MM.1S (cell line): ENCODE measurements at regions not wholly inside any gene's neighbourhood (a gene's known extent, or its start where the extent isn't known, plus 50 kb on each side); places are given as distances from the start of the nearest gene placed in this dataset.

ENCODE experiments used
- DNase-seq: peaks from one replicate; pipeline ENCODE4 v3.0.0-alpha.2; 2015
- H2AFZ ChIP-seq: fragments of 300-600 bp; sonication (generic); 2 replicates; pipeline ENCODE4 v1.6.0; 2016; ENCODE audit warnings: antibody characterized with exemption, low read length
- H3F3A ChIP-seq: fragments of 300-600 bp; sonication (generic); 2 replicates; pipeline ENCODE4 v1.6.1; 2016; ENCODE audit warnings: mild to moderate bottlenecking, antibody characterized with exemption, low read length, moderate library complexity, mixed read lengths; ENCODE audit not compliant: insufficient read depth
- H3K27ac ChIP-seq: fragments of 300-600 bp; sonication (generic); 2 replicates; pipeline ENCODE4 v1.5.1; 2016; ENCODE audit warnings: mild to moderate bottlenecking, low read length
- H3K27me3 ChIP-seq: fragments of 300-600 bp; sonication (generic); replicated peaks from 2 replicates; pipeline ENCODE4 v1.6.0; 2016; ENCODE audit warnings: low read length; ENCODE audit not compliant: insufficient read depth
- H3K36me3 ChIP-seq: fragments of 300-600 bp; sonication (generic); replicated peaks from 2 replicates; pipeline ENCODE4 v1.6.1; 2016; ENCODE audit warnings: mild to moderate bottlenecking, low read length, mixed read lengths; ENCODE audit not compliant: insufficient read depth
- H3K4me1 ChIP-seq: fragments of 300-600 bp; sonication (generic); 2 replicates; pipeline ENCODE4 v1.6.1; 2016; ENCODE audit warnings: low read length, mixed read lengths
- H3K4me2 ChIP-seq: fragments of 300-600 bp; sonication (generic); 2 replicates; pipeline ENCODE4 v1.6.0; 2016; ENCODE audit warnings: low read depth, low read length
- H3K4me3 ChIP-seq: fragments of 300-600 bp; sonication (generic); 2 replicates; pipeline ENCODE4 v1.5.1; 2016; ENCODE audit warnings: low read length, mixed read lengths
- H3K79me2 ChIP-seq: fragments of 300-600 bp; sonication (generic); 2 replicates; pipeline ENCODE4 v1.6.1; 2016; ENCODE audit warnings: mixed run types, low read length, mixed read lengths
- H3K9ac ChIP-seq: fragments of 300-600 bp; sonication (generic); 2 replicates; pipeline ENCODE4 v1.6.1; 2016; ENCODE audit warnings: low read length, mixed read lengths
- H3K9me2 ChIP-seq: fragments of 300-600 bp; sonication (generic); replicated peaks from 2 replicates; pipeline ENCODE4 v1.6.1; 2016; ENCODE audit warnings: mild to moderate bottlenecking, low read length, mixed read lengths; ENCODE audit not compliant: insufficient read depth
- H3K9me3 ChIP-seq: fragments of 300-600 bp; sonication (generic); replicated peaks from 2 replicates; pipeline ENCODE4 v1.6.1; 2016; ENCODE audit warnings: mild to moderate bottlenecking, low read length, mixed read lengths; ENCODE audit not compliant: insufficient read depth
- H4K20me1 ChIP-seq: fragments of 300-600 bp; sonication (generic); 2 replicates; pipeline ENCODE4 v1.6.1; 2016; ENCODE audit warnings: mild to moderate bottlenecking, low read length, moderate library complexity, mixed read lengths; ENCODE audit not compliant: insufficient read depth
- EZH2 ChIP-seq: fragments of 300-600 bp; sonication (generic); optimal IDR thresholded peaks from 2 replicates; pipeline ENCODE3; 2017; ENCODE audit warnings: low read depth, mild to moderate bottlenecking, antibody characterized with exemption, low read length, mixed read lengths
- EZH2phosphoT487 ChIP-seq: fragments of 300-600 bp; sonication (generic); IDR thresholded peaks from 2 replicates; pipeline ENCODE4 v1.6.1; 2018; ENCODE audit warnings: antibody characterized with exemption, low read length
- TF ChIP-seq, protein P1 (sequence below): fragments of 300-600 bp; sonication (generic); IDR thresholded peaks from 2 replicates; pipeline ENCODE4 v1.5.1; 2016; ENCODE audit warnings: antibody characterized with exemption, low read length, mixed read lengths

DNA sequence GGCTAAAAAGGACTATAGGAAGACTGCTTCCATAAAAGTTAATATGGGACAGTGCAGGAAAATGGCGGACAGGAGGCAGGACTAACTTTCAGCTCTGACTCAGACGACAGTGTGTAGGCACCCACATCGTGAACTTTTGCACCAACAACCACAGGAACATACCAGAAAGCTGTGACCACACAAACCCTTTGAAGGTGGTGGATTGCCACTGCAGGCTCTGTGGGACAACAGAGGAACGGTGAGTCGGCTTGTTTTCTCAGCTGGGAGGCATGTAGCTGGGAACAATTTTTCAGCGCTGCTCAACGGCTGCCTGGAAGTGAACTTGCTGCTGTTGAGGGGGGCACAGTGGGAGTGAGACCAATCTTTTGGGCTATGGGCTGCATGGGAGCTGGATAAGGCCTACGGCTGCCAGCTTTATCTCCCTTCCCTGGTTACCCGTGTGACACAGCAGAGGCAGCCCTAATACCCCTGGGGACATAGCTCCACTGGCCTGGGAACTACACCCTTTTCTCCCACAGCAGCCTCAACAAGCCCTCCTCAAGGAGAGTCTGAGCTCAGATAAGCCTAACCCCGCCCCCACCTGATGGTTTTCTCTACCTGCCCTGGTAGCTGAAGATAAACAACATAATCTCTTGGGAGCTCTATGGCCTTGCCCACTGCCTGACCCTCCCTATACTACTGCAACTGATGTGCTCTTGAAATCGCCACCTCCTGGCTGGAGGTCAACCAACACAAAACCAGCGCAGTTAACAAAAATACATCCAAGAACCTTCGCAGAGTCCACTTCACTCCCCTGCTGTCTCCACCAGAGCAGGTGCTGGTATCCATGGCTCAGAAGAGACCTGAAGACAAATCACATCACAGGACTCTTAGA is 1537.0 kb downstream of the C4orf33 start:
- H3K27ac ChIP-seq: no peak overlapping the region
- no peaks in the 10 kb centered on the region for H4K20me1 ChIP-seq
- H3K9me2 ChIP-seq: no peaks in the 10 kb centered on the region
- no peak overlapping the region for H3K4me3 ChIP-seq
- TF ChIP-seq, protein P1, sequence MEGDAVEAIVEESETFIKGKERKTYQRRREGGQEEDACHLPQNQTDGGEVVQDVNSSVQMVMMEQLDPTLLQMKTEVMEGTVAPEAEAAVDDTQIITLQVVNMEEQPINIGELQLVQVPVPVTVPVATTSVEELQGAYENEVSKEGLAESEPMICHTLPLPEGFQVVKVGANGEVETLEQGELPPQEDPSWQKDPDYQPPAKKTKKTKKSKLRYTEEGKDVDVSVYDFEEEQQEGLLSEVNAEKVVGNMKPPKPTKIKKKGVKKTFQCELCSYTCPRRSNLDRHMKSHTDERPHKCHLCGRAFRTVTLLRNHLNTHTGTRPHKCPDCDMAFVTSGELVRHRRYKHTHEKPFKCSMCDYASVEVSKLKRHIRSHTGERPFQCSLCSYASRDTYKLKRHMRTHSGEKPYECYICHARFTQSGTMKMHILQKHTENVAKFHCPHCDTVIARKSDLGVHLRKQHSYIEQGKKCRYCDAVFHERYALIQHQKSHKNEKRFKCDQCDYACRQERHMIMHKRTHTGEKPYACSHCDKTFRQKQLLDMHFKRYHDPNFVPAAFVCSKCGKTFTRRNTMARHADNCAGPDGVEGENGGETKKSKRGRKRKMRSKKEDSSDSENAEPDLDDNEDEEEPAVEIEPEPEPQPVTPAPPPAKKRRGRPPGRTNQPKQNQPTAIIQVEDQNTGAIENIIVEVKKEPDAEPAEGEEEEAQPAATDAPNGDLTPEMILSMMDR: no peak
- TF ChIP-seq EZH2phosphoT487: no peak
- TF ChIP-seq EZH2: no peak
- H3K27me3 ChIP-seq: no peaks in the 10 kb centered on the region
- H2AFZ ChIP-seq: no peak overlapping the region
- H3K9ac ChIP-seq: no peak overlapping the region
- no peaks in the 10 kb centered on the region for H3K79me2 ChIP-seq
- no peak for DNase-seq
- H3K4me2 ChIP-seq: no peak overlapping the region
- no peaks in the 10 kb centered on the region for H3K36me3 ChIP-seq
- H3K4me1 ChIP-seq: no peaks in the 10 kb centered on the region
- H3F3A ChIP-seq: no peaks in the 10 kb centered on the region
- H3K9me3 ChIP-seq: no peaks in the 10 kb centered on the region

DNA sequence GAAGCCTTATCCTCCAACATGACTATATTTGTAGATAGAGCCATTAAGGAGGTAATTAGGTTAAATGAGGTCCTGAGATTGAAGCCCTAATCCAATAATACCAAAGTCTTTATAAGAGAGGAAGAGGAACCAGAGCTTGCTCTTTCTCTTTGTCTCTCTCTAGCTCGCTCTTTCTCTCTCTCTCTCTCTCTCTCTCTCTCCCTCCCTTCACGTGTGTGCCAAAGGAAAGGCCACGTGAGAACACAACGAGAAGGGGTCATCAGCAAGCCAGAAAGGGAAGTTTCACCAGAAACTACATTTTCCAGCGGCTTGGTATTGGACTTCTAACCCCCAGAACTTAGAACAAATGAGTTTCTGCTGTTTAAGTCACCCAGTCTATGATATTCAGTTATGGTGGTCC is 1540.5 kb downstream of the C4orf33 start:
- no peaks in the 10 kb centered on the region for H3K36me3 ChIP-seq
- TF ChIP-seq, protein P1: no peak
- TF ChIP-seq EZH2phosphoT487: no peak
- TF ChIP-seq EZH2: no peak
- no peaks in the 10 kb centered on the region for H3F3A ChIP-seq
- H3K27ac ChIP-seq: no peak overlapping the region
- no peaks in the 10 kb centered on the region for H3K9me2 ChIP-seq
- H3K27me3 ChIP-seq: no peaks in the 10 kb centered on the region
- H3K4me1 ChIP-seq: no peaks in the 10 kb centered on the region
- no peak overlapping the region for H3K4me3 ChIP-seq
- H3K4me2 ChIP-seq: no peak overlapping the region
- no peak overlapping the region for H2AFZ ChIP-seq
- H3K9me3 ChIP-seq: no peaks in the 10 kb centered on the region
- H3K9ac ChIP-seq: no peak overlapping the region
- no peak for DNase-seq
- no peaks in the 10 kb centered on the region for H3K79me2 ChIP-seq
- H4K20me1 ChIP-seq: no peaks in the 10 kb centered on the region

DNA sequence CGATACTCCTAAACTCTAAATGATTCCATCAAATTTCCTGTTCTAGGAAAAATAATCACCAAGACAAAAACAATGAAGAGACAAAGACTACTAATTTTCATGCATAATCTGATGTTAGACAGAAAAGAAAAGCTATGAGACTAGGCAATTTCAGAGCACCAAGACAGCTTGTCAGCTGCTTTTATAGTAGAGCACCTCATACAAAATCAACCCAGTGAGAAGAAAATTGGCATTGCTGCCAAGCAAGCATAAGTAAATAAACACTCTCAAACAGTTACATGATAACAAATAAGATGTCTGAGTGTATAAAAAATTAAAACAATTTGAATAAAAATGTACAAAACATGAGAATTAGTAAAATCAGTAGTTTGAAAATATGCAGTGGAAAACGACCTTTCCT is 1544.6 kb downstream of the C4orf33 start:
- Histone ChIP-seq H3K79me2 (no peaks in the 10 kb centered on the region), H3K4me2 (no peak overlapping the region), H3K27me3 (no peaks in the 10 kb centered on the region), H3K4me3 (no peak overlapping the region), H3K9me3 (no peaks in the 10 kb centered on the region), H3K27ac (no peak overlapping the region), H3K4me1 (no peaks in the 10 kb centered on the region), H3K9me2 (no peaks in the 10 kb centered on the region), H2AFZ (no peak overlapping the region), H4K20me1 (no peaks in the 10 kb centered on the region), H3K36me3 (no peaks in the 10 kb centered on the region), H3K9ac (no peak overlapping the region), H3F3A (no peaks in the 10 kb centered on the region)
- TF ChIP-seq EZH2 (no peak), EZH2phosphoT487 (no peak)
- TF ChIP-seq, protein P1: no peak
- DNase-seq: no peak
